ENCODE measurements at regions not wholly inside any gene's neighbourhood (a gene's known extent, or its start where the extent isn't known, plus 50 kb on each side); places are given as distances from the start of the nearest gene placed in this dataset.
"Not testable (repeated sequence)": the region's sequence is repeated elsewhere in the genome, so short reads cannot be mapped to it uniquely, and the experiment has no call there.

- not testable (repeated sequence) for TF ChIP-seq CTCF (IDR thresholded peaks at IDR 0.05); SP1 (CRISPR knock-in tag; conservative IDR thresholded peaks at IDR 0.05); CREB1 (CRISPR knock-in tag; IDR thresholded peaks at IDR 0.05); MXD4 (CRISPR knock-in tag; IDR thresholded peaks at IDR 0.05; ENCODE audit: borderline replicate concordance); CREM (CRISPR knock-in tag; IDR thresholded peaks at IDR 0.05); NFYB (CRISPR knock-in tag; conservative IDR thresholded peaks at IDR 0.05; ENCODE audit: low read depth); ATF2 (CRISPR knock-in tag; IDR thresholded peaks at IDR 0.05; ENCODE audit: borderline replicate concordance, low read depth); NR3C1 (CRISPR knock-in tag; conservative IDR thresholded peaks at IDR 0.05; ENCODE audit: low read depth); MLX (CRISPR knock-in tag; IDR thresholded peaks at IDR 0.05); CDX4 (CRISPR knock-in tag; IDR thresholded peaks at IDR 0.05; ENCODE audit: borderline replicate concordance)
Measured at GRCh38 chr17:20676656-20677055, 97.1 kb downstream of the CDRT15L2 start.
